ENCODE measurements at regions not wholly inside any gene's neighbourhood (a gene's known extent, or its start where the extent isn't known, plus 50 kb on each side); places are given as distances from the start of the nearest gene placed in this dataset.

- DNase-seq (ENCODE audit: low spot score) = no peak
These were observed 416.8 kb downstream of the NFIB start for GRCh38 chr9:13896922-13897835.

GRCh38 chr9:13896047-13896446, 417.9 kb downstream of the NFIB start:
- no peak for DNase-seq (ENCODE audit: low spot score)

GRCh38 chr9:13885258-13885657, 428.7 kb downstream of the NFIB start:
- DNase-seq (ENCODE audit: low spot score) = no peak

GRCh38 chr9:13879981-13880380, 434.0 kb downstream of the NFIB start:
- no peak for DNase-seq (ENCODE audit: low spot score)

- no peak for DNase-seq (ENCODE audit: low spot score)
These were observed 434.9 kb downstream of the NFIB start for GRCh38 chr9:13879011-13879410.

GRCh38 chr9:13878241-13878711, 435.7 kb downstream of the NFIB start:
- DNase-seq (ENCODE audit: low spot score) = no peak

GRCh38 chr9:13876741-13877140, 437.2 kb downstream of the NFIB start:
- no peak for DNase-seq (ENCODE audit: low spot score)

GRCh38 chr9:13873203-13873602, 440.7 kb downstream of the NFIB start:
- no peak for DNase-seq (ENCODE audit: low spot score)

- DNase-seq (ENCODE audit: low spot score) = no peak
These were observed 445.6 kb downstream of the NFIB start for GRCh38 chr9:13868336-13868735.

- no peak for DNase-seq (ENCODE audit: low spot score)
These were observed 448.1 kb downstream of the NFIB start for GRCh38 chr9:13865869-13866268.

GRCh38 chr9:13863112-13863511, 450.8 kb downstream of the NFIB start:
- no peak for DNase-seq (ENCODE audit: low spot score)

GRCh38 chr9:13862654-13863053, 451.3 kb downstream of the NFIB start:
- no peak for DNase-seq (ENCODE audit: low spot score)

- no peak for DNase-seq (ENCODE audit: low spot score)
These were observed 452.8 kb downstream of the NFIB start for GRCh38 chr9:13860946-13861640.

- no peak for DNase-seq (ENCODE audit: low spot score)
These were observed 453.9 kb downstream of the NFIB start for GRCh38 chr9:13860019-13860418.

GRCh38 chr9:13857521-13857920, 456.4 kb downstream of the NFIB start:
- no peak for DNase-seq (ENCODE audit: low spot score)

- DNase-seq (ENCODE audit: low spot score) = no peak
These were observed 466.7 kb downstream of the NFIB start for GRCh38 chr9:13847270-13847669.

GRCh38 chr9:13845460-13845859, 468.5 kb downstream of the NFIB start:
- DNase-seq (ENCODE audit: low spot score) = no peak

- DNase-seq (ENCODE audit: low spot score) = no peak
These were observed 472.0 kb downstream of the NFIB start for GRCh38 chr9:13841746-13842462.

GRCh38 chr9:13832446-13832845, 481.5 kb downstream of the NFIB start:
- no peak for DNase-seq (ENCODE audit: low spot score)

GRCh38 chr9:13823026-13823425, 490.9 kb downstream of the NFIB start:
- no peak for DNase-seq (ENCODE audit: low spot score)

- DNase-seq (ENCODE audit: low spot score) = no peak
These were observed 496.1 kb downstream of the NFIB start for GRCh38 chr9:13817754-13818278.

GRCh38 chr9:13816837-13817236, 497.1 kb downstream of the NFIB start:
- DNase-seq (ENCODE audit: low spot score) = no peak
